ENCODE measurements at regions not wholly inside any gene's neighbourhood (a gene's known extent, or its start where the extent isn't known, plus 50 kb on each side); places are given as distances from the start of the nearest gene placed in this dataset.

- WGBS (ENCODE audit: insufficient coverage, low coverage, missing lambda C conversion rate) = 62% methylated on average over 7 of the region's 9 CpGs
- no peaks in the 10 kb centered on the region; a peak in 2 of 5 replicates for H3K4me1 ChIP-seq (replicated peaks in 1 of 2; ENCODE audit: control insufficient read depth in 2 of 2, insufficient read depth in 2 of 2, low read length in 2 of 2)
Measured at GRCh38 chr10:110403593-110403992, 94.1 kb upstream of the DUSP5 start.

More at GRCh38 chr10:110403593-110403992, 94.1 kb upstream of the DUSP5 start:
- TF ChIP-seq FOXP4 (CRISPR knock-in tag; IDR thresholded peaks at IDR 0.05; ENCODE audit: borderline replicate concordance) = no peak
- no peak for TF ChIP-seq ZNF217 (CRISPR knock-in tag; IDR thresholded peaks at IDR 0.05)
- H3K4me2 ChIP-seq (ENCODE audit: insufficient read depth, low read length) = no peak overlapping the region
- no peak overlapping the region for H3K27ac ChIP-seq (ENCODE audit: extremely low read depth, low read depth, low read length)
- H3K9ac ChIP-seq (ENCODE audit: insufficient read depth in 1 of 2, low read depth in 2 of 2, low read length in 2 of 2) = no peak overlapping the region
- H3K27me3 ChIP-seq (ENCODE audit: control insufficient read depth in 2 of 2, insufficient read depth in 2 of 2, low read length in 2 of 2) = peaks cover 0 to 5% of the 10 kb centered on the region in 2 experiments; a peak in 2 of 5 replicates
- no peak overlapping the region for H3K4me3 ChIP-seq
- in situ Hi-C loops (cut with MboI) (no loop called here), intact Hi-C loops (cut with micrococcal nuclease) (no loop called here)
- POLR2A ChIA-PET = no interaction called here
- no peak overlapping the region for H2AFZ ChIP-seq (ENCODE audit: low read depth, low read length)
- no peaks in the 10 kb centered on the region for H4K20me1 ChIP-seq (replicated peaks; ENCODE audit: control insufficient read depth, insufficient read depth, low read length)
- H3K79me2 ChIP-seq (ENCODE audit: control insufficient read depth, insufficient read depth, low read length) = no peaks in the 10 kb centered on the region
- CTCF ChIA-PET (ENCODE audit: low intra/inter-chr PET ratio) = no interaction called here
- H3K9me1 ChIP-seq (ENCODE audit: control insufficient read depth, insufficient read depth, low read length) = no peaks in the 10 kb centered on the region
- BruUV-seq (replicated peaks) = no TSS peak
- DNase-seq (ENCODE audit: extremely low read depth in 1 of 4, low spot score in 3 of 4) (no peak), ATAC-seq (no peak), FAIRE-seq (no peak)
- no peaks in the 10 kb centered on the region for H3K36me3 ChIP-seq (ENCODE audit: control insufficient read depth, insufficient read depth, low read length)
- H3K9me3 ChIP-seq (replicated peaks; ENCODE audit: control insufficient read depth, insufficient read depth, low read depth, low read length) = no peaks in the 10 kb centered on the region

Measured in K562 (cell line).